HEK293 (cell line): ENCODE measurements at regions not wholly inside any gene's neighbourhood (a gene's known extent, or its start where the extent isn't known, plus 50 kb on each side); places are given as distances from the start of the nearest gene placed in this dataset.

ENCODE experiments used
- CTCF ChIP-seq: fragments of 450-650 bp; formaldehyde crosslinking; IDR thresholded peaks from 2 replicates; pipeline ENCODE4 v1.5.1; 2016; ENCODE audit warnings: missing biosample characterization, missing genetic modification characterization
- REST ChIP-seq: fragments of 450-650 bp; formaldehyde crosslinking; IDR thresholded peaks from 2 replicates; pipeline ENCODE4 v1.5.1; 2016; ENCODE audit warnings: missing biosample characterization, missing genetic modification characterization
- TCF7L2 ChIP-seq: IDR thresholded peaks from 2 replicates; pipeline ENCODE4 v1.6.1; 2011; ENCODE audit warnings: low read depth, mild to moderate bottlenecking, inconsistent platforms, low read length, moderate library complexity, borderline replicate concordance
- ZBTB10 ChIP-seq: fragments of 450-650 bp; formaldehyde crosslinking; IDR thresholded peaks from 2 replicates; pipeline ENCODE4 v1.5.1; 2016; ENCODE audit warnings: missing biosample characterization, missing genetic modification characterization
- ZNF174 ChIP-seq: fragments of 450-650 bp; formaldehyde crosslinking; IDR thresholded peaks from 2 replicates; pipeline ENCODE4 v1.5.0; 2017; ENCODE audit warnings: missing biosample characterization, mild to moderate bottlenecking, missing genetic modification characterization
- ZNF175 ChIP-seq: fragments of 450-650 bp; formaldehyde crosslinking; IDR thresholded peaks from 2 replicates; pipeline ENCODE4 v1.5.1; 2016; ENCODE audit warnings: missing biosample characterization, missing genetic modification characterization
- ZNF747 ChIP-seq: fragments of 450-650 bp; formaldehyde crosslinking; IDR thresholded peaks from 2 replicates; pipeline ENCODE4 v1.5.1; 2016; ENCODE audit warnings: missing biosample characterization, missing genetic modification characterization
- ZNF768 ChIP-seq: fragments of 450-650 bp; formaldehyde crosslinking; IDR thresholded peaks from 2 replicates; pipeline ENCODE4 v1.5.1; 2018; ENCODE audit warnings: missing biosample characterization, mild to moderate bottlenecking, missing genetic modification characterization
- TF ChIP-seq, protein P1 (sequence below): fragments of 450-650 bp; formaldehyde crosslinking; IDR thresholded peaks from 2 replicates; pipeline ENCODE4 v1.5.1; 2016; ENCODE audit warnings: missing biosample characterization, missing genetic modification characterization

DNA sequence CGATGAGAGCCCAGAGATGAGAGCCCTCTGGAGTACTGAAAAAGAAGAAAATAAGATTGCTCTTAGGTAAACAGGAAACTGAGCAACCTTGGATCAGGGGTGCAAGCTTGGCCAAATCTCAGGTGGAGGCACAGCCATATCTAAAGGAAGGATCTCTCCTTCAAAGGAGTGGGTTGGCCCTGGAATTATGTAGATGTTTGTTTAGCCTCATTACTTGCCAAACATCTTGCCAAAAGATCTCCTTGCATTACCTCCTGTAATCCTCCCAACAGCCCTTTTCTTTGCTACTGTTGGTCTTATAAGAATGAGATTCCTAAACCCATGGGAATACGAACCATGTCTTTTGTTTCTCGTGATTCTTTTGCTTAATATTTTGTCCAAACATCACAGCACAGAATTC, 332.6 kb upstream of the NCKAP5 start:
- TF ChIP-seq CTCF (no peak), ZNF174 (tag by site-specific recombination) (no peak), REST (tag by site-specific recombination) (no peak), ZNF768 (tag by site-specific recombination) (no peak), ZNF175 (tag by site-specific recombination) (no peak), ZNF747 (no peak), TCF7L2 (no peak), ZBTB10 (tag by site-specific recombination) (no peak)
- TF ChIP-seq, protein P1, sequence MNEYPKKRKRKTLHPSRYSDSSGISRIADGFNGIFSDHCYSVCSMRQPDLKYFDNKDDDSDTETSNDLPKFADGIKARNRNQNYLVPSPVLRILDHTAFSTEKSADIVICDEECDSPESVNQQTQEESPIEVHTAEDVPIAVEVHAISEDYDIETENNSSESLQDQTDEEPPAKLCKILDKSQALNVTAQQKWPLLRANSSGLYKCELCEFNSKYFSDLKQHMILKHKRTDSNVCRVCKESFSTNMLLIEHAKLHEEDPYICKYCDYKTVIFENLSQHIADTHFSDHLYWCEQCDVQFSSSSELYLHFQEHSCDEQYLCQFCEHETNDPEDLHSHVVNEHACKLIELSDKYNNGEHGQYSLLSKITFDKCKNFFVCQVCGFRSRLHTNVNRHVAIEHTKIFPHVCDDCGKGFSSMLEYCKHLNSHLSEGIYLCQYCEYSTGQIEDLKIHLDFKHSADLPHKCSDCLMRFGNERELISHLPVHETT (tag by site-specific recombination): no peak
